Brain pericyte (primary cell): ENCODE measurements at regions not wholly inside any gene's neighbourhood (a gene's known extent, or its start where the extent isn't known, plus 50 kb on each side); places are given as distances from the start of the nearest gene placed in this dataset.

Experiments
- DNase-seq: peaks from one replicate; pipeline ENCODE4 v3.0.0-alpha.2; 2012; ENCODE audit warnings: low read depth, low spot score

DNA sequence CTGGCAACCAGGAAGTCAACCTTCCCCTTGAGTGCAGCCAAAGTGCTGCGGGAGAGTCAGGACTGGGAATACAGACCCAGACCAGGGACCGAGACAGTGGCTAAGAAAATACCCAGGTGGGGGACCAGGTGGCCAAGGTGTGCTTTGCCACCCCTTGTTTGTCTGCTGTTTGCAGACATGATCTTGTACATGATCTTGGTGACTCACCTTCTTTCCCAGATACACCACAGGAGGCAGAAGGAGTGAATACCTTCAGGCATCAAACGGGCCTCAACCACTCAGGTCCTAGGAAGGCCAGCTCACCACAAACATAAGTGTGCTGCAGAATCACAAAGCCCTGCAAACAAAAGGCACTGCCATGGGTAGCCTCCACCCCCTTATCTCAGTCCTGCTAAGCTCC, 62.0 kb downstream of the CNGA2 start:
- no peak for DNase-seq

GRCh38 chrX:151801980-151802379, 67.4 kb downstream of the CNGA2 start:
- no peak for DNase-seq

DNA sequence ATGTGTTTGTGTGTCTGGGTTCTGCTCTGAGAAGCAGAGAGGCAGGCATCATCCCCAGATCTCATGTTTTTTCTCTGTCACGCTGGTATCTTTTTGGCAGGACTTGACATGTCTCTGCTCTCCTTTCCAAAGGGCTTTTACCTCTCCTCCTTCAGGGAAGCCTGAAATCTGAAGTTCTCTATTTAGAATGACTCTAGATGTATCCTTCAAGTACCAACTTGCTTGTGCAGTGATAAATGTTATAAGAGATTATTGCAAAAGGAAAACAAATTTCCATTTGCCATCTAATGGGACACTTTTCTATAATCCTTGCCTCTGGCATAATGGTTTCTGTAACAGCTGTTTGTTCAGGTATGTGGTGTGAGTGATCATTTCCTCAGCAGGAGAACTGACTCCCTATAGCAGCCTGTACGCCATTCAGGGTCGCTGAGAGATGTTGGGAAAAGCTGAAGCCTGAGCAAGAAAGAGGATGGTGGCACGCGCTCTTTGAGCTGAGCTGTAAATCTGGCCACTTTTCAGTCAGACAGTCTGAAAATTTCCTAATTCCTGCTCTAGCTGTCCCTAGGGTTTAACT, 72.5 kb downstream of the CNGA2 start:
- no peak for DNase-seq

- no peak for DNase-seq
Observed at GRCh38 chrX:151812661-151813060, 78.1 kb downstream of the CNGA2 start.

- no peak for DNase-seq
Observed at GRCh38 chrX:151814767-151815166, 80.2 kb downstream of the CNGA2 start.

DNA sequence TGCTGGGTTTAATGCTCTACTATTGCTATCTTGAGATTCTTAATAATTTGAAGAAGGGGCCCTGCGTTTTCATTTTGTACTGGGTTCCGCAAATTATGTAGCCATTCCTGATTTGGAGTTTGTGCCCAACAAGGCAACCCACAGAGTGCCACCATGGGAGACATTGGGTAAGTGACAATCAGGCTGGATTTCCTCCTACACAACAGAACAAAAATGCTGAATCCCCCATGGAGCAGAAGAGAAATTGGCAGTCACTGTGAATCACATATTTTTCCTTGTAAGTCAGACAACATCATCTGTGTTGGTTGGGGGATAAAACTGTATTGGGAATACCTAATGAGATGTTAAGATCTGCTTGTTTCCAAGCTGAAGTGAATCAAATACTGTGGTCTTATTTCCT, 80.9 kb downstream of the CNGA2 start:
- no peak for DNase-seq

DNA sequence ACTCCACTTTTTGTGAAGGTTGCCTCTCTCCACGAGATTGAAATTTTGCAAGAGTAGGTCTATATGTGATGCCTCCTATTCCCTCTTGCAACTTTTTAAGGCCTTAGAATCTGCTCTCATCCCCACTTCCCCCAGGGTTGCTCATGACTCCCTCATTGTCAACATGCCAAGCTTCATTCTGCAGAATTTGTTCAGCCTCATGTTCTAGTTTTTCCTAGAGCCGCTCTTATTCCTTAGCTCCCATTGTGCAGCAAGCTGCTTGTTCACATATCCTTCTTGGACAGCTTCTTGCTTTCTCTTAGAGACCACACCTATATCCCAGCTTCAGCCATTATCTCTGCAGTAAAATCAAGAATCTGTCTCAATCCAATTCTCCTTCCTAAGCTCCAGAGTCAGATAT, 82.4 kb downstream of the CNGA2 start:
- no peak for DNase-seq

DNA sequence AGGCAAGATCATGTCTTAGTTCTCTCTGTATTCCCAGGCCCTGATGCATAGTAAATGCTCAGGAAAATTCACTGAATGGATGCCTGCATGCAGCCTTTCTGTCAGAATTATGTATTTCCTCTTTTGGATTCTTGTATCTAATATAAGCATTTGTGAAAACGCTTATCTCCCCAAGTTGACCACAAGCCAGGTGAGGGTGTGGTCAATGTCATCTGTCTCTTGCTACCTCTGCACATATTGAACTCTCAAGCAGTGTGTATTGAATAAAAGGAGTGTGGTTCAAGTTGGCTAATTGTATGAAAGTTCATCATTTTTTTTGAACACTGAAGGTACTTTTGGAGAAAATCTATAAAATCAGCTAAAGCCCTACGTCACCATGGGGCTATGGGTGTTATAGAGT, 84.3 kb downstream of the CNGA2 start:
- no peak for DNase-seq

DNA sequence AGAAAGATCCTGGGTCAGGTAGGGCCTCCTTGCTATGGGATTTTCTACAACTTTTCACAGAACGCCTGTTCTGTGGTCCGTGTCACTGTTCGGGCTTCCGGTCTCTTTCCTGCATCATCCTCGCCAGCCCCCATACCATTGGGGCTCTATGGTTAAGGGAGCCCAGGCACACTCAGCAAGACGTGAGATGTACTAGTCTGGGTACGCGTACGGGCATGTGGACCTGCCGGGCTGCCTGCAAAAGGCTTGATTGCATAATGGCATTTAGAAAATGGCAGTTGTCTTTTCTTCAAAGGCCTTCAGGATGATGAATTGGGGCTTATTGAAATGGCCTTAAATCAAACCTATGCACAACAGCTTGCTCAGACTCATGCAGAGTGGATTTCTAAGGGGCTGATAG, 86.7 kb downstream of the CNGA2 start:
- DNase-seq: no peak

- DNase-seq: no peak
Observed at GRCh38 chrX:151825007-151825406, 87.7 kb upstream of the MAGEA4 start.

DNA sequence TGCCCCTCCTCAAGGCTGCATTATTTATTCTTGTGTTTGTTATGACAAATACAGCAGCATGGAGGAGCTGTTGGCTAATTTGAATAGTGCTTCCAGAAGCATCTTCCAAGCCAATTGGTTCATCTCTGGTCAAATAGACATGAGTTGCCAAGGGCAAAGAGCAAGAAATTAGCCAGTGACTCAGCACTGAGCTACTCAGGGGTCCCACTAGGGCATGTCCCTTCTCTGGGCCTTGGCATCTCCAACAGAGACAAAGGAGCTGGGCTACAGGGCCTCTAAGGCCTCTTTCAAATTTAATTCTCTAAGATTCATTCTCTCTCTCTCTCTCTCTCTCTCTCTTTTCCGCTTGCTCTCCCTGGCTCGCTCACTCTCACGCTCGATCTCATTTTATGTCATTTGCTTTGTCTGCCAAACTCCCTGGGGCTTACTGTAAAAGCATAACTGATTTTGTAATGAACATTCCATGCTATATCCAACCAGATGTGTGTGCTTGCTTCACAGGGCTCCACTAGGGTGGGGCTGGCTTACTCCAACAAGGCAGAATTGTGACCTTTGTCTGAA, 86.7 kb upstream of the MAGEA4 start:
- DNase-seq: peak; percentile 41

DNA sequence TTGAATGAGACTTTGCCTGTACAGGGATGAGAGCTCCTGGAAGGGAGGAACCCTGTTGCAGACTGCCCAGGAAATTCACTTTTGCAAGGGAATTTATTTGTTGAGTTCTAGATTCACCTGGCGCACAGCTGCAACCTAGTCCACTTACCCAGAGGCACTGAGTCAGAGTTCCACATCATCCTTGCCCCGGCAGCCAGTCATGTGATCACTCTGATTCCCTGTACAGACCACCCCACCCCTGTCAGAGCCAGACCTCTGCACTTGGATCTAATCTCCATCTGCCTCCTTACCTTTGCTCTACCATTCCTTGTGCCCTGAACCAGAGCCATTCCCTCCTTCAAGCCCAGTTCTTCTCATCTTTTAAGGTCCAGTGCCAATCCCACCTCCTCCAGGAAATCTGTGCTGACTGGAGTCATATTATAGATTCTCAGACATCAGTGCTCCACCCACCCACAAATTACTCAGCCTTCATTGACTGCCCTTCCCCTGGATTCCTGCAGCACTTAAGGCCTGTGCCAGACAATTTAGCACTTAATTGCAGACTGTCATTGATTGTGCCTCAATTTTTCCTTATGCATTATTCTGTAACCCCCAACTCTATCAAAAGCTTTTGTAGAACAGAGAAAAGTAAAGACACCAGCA, 84.1 kb upstream of the MAGEA4 start:
- no peak for DNase-seq

DNA sequence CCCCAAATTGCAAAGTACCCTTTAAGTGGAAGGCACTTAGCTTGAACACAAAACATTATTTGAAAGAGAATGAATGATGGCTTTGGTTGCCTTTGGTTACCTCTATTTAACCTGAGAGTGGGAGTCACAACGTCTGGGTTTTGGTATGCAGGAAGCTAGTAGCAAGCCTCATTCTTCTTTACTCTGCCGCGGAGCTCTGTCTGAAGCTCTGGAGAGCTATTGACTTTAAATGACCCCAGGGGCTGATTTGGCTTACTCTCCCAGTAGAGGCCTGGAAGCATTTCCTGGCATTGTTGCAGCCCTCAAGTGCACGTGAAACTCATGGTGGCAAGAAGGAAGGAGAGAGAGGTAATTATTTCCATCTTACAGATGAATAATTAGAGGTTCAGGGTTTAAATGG, 81.8 kb upstream of the MAGEA4 start:
- DNase-seq: no peak

DNA sequence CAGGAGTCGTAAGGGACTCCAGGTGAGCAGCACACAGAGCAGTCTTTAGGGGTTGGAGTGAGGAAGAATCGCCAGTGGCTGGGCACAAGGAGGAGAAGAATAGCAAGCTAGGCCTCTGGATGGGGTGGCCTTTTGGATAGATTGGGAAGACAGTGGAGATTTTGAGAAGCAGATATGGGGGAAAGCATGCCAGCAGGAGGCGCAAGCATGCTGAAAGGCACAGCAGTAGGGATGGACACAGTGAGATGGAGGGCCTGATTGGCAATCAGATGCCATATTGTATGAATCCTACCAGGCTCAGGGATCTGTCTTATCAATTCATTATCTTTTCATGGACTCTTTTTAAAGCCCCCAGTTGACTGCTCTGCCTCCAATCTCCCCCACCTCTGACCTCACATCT, 60.4 kb upstream of the MAGEA4 start:
- DNase-seq: no peak

DNA sequence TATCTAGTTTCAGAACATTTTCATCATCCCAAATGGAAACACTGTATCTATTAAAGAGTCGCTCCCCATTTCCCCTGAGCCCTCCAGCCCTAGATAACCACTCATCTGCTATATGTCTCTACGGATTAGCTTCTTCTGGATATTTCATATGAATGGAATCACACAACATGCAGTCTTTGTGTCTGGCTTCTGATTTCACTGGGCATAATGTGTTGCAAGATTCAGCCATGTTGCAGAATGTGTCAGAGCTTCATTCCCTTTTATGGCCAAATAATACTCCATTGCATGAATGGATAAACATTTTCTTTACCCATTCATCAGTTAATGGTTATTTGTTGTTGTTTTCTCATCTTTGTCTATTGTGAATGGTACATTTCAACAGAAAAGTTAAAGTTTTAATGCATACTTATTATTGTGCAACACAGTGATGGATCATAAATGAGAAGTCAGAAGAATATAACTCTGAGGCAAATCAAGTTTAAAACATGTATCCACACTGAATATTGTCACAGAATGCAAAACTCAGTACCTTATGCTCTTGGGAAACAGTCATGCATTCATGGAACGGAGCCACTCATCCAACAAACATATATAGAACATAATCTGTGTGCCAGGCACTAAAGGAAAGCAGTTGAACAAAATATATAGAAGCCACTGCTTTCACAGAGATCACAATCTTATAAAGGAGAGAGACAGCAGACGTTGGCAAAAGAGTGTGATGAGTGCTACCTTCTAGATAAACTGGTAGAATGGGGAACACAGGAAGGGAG, 57.8 kb upstream of the MAGEA4 start:
- DNase-seq: no peak

GRCh38 chrX:151859481-151859880, 53.2 kb upstream of the MAGEA4 start:
- DNase-seq: no peak

DNA sequence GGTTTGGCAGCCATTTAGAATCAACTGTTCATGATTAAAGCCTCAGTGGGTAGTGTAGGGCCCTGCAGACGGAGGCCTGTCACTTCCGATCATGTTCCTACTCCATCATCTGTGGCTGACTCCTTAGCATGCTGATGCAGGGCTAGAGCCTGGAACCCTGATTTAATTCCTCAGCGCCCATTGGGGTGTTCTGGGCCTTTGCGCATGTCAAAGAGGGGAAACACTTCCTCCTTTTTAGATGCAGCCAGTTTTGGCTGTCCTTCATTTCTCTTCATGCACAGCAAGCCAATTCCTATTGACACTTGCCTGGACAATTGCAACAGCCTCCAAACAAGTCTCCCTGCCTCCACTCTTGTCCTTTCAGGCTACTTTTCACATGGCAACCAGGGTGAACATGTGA, 51.9 kb upstream of the MAGEA4 start:
- no peak for DNase-seq
